ENCODE measurements at regions not wholly inside any gene's neighbourhood (a gene's known extent, or its start where the extent isn't known, plus 50 kb on each side); places are given as distances from the start of the nearest gene placed in this dataset.

- TF ChIP-seq, protein P1, sequence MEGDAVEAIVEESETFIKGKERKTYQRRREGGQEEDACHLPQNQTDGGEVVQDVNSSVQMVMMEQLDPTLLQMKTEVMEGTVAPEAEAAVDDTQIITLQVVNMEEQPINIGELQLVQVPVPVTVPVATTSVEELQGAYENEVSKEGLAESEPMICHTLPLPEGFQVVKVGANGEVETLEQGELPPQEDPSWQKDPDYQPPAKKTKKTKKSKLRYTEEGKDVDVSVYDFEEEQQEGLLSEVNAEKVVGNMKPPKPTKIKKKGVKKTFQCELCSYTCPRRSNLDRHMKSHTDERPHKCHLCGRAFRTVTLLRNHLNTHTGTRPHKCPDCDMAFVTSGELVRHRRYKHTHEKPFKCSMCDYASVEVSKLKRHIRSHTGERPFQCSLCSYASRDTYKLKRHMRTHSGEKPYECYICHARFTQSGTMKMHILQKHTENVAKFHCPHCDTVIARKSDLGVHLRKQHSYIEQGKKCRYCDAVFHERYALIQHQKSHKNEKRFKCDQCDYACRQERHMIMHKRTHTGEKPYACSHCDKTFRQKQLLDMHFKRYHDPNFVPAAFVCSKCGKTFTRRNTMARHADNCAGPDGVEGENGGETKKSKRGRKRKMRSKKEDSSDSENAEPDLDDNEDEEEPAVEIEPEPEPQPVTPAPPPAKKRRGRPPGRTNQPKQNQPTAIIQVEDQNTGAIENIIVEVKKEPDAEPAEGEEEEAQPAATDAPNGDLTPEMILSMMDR (IDR thresholded peaks at IDR 0.05), result no peak
- TF ChIP-seq ZFX (IDR thresholded peaks at IDR 0.05; ENCODE audit: borderline replicate concordance), result no peak
Measured at GRCh38 chr13:22265563-22265962, 594.7 kb downstream of the FGF9 start.

Data from 22Rv1 (cell line).